NOMO-1 (cell line): ENCODE measurements at regions not wholly inside any gene's neighbourhood (a gene's known extent, or its start where the extent isn't known, plus 50 kb on each side); places are given as distances from the start of the nearest gene placed in this dataset.
"Not testable (repeated sequence)": the region's sequence is repeated elsewhere in the genome, so short reads cannot be mapped to it uniquely, and the experiment has no call there.

Experiments
- DNase-seq, 2 experiments: peaks; one replicate each; lab custom pipeline; 2025; ENCODE audit not compliant: unreplicated experiment in 2 of 2; lab: John Stamatoyannopoulos, UW

- DNase-seq = peak in 1 of 2 experiments; percentile 23
These were observed 327.1 kb downstream of the PAPSS1 start for GRCh38 chr4:107392951-107393350.

GRCh38 chr4:107392380-107392779 is 327.7 kb downstream of the PAPSS1 start:
- no peak for DNase-seq

GRCh38 chr4:107391630-107392028 is 328.4 kb downstream of the PAPSS1 start:
- DNase-seq = no peak

GRCh38 chr4:107391009-107391629 is 328.9 kb downstream of the PAPSS1 start:
- DNase-seq = no peak

GRCh38 chr4:107389965-107390364 is 330.1 kb downstream of the PAPSS1 start:
- no peak for DNase-seq

- no peak for DNase-seq
These were observed 331.2 kb downstream of the PAPSS1 start for GRCh38 chr4:107388736-107389274.

GRCh38 chr4:107380836-107381438 is 339.1 kb downstream of the PAPSS1 start:
- DNase-seq = no peak

GRCh38 chr4:107380190-107380589 is 339.8 kb downstream of the PAPSS1 start:
- no peak for DNase-seq

GRCh38 chr4:107379054-107379869 is 340.8 kb downstream of the PAPSS1 start:
- DNase-seq = no peak

- DNase-seq = no peak
These were observed 340.2 kb upstream of the DKK2 start for GRCh38 chr4:107376293-107376692.

GRCh38 chr4:107366900-107367299 is 330.8 kb upstream of the DKK2 start:
- DNase-seq = no peak

GRCh38 chr4:107366016-107366735 is 330.1 kb upstream of the DKK2 start:
- DNase-seq = no peak

- DNase-seq = no peak
These were observed 327.0 kb upstream of the DKK2 start for GRCh38 chr4:107363125-107363524.

- no peak for DNase-seq
These were observed 323.1 kb upstream of the DKK2 start for GRCh38 chr4:107359208-107359607.

GRCh38 chr4:107354304-107354703 is 318.2 kb upstream of the DKK2 start:
- DNase-seq = not testable (repeated sequence)

- DNase-seq = no peak
These were observed 315.1 kb upstream of the DKK2 start for GRCh38 chr4:107351196-107351595.

GRCh38 chr4:107349732-107350131 is 313.6 kb upstream of the DKK2 start:
- no peak for DNase-seq

GRCh38 chr4:107349266-107349665 is 313.2 kb upstream of the DKK2 start:
- no peak for DNase-seq

GRCh38 chr4:107348188-107349050 is 312.3 kb upstream of the DKK2 start:
- DNase-seq = no peak

GRCh38 chr4:107333518-107333917 is 297.4 kb upstream of the DKK2 start:
- no peak for DNase-seq
